Testis (tissue), 2 donors: ENCODE measurements at regions not wholly inside any gene's neighbourhood (a gene's known extent, or its start where the extent isn't known, plus 50 kb on each side); places are given as distances from the start of the nearest gene placed in this dataset.

Experiments used
- DNase-seq: peaks from one replicate; pipeline ENCODE4 v3.0.0-alpha.2; 2019
- H3K27ac ChIP-seq, 2 donors: fragments of 200-600 bp; sonication (generic); one replicate each; pipeline ENCODE4 v1.5.1; 2019
- H3K27me3 ChIP-seq: fragments of 200-600 bp; sonication (generic); one replicate; pipeline ENCODE4 v1.5.1; 2019
- H3K36me3 ChIP-seq: fragments of 200-600 bp; sonication (generic); one replicate; pipeline ENCODE4 v1.5.1; 2017; ENCODE audit warnings: low read depth; ENCODE audit errors: missing control alignments
- H3K4me1 ChIP-seq: fragments of 200-600 bp; sonication (generic); one replicate; pipeline ENCODE4 v1.5.1; 2019
- H3K4me3 ChIP-seq, 2 donors: fragments of 200-600 bp; sonication (generic); one replicate each; pipeline ENCODE4 v1.5.1; 2017 to 2019
- H3K9me3 ChIP-seq: fragments of 200-600 bp; sonication (generic); one replicate; pipeline ENCODE4 v1.5.1; 2017
- CTCF ChIP-seq, 3 experiments: fragments of 450-650 bp in 2 of 3; fragments of 200-600 bp in 1 of 3; sonication (generic) in 1 of 3; IDR thresholded peaks; one replicate each; pipeline ENCODE4 v1.5.1; 2016 to 2019; ENCODE audit warnings: antibody characterized with exemption in 3 of 3, mild to moderate bottlenecking in 2 of 3, moderate library complexity in 1 of 3
- POLR2A ChIP-seq: fragments of 450-650 bp; IDR thresholded peaks from one replicate; pipeline ENCODE4 v1.6.1; 2017; ENCODE audit warnings: antibody characterized with exemption, mild to moderate bottlenecking, moderate library complexity
- WGBS, 2 donors: methylation state at CpG; one replicate each; pipeline ENCODE4 v1.1.5; 2018; 5-methylcytosine and 5-hydroxymethylcytosine counted together
- intact Hi-C: fragments of 100-400 bp; cut with DNase I; formaldehyde crosslinking; loops from one replicate; pipeline ENCODE4 v1.15.1; 2023; ENCODE audit warnings: low total_unique reads

GRCh38 chr12:82047446-82047845, 288.3 kb upstream of the PPFIA2 start:
- 73 to 76% methylated on average over 2 of the region's 2 CpGs for WGBS, 2 donors
- no peaks in the 10 kb centered on the region for H3K27me3 ChIP-seq
- no peak overlapping the region for H3K4me3 ChIP-seq
- no peaks in the 10 kb centered on the region for H3K9me3 ChIP-seq
- intact Hi-C loops = no loop called here
- DNase-seq = no peak
- H3K27ac ChIP-seq = no peak overlapping the region
- no peaks in the 10 kb centered on the region for H3K4me1 ChIP-seq
- H3K36me3 ChIP-seq = no peaks in the 10 kb centered on the region
- TF ChIP-seq POLR2A (no peak), CTCF (IDR thresholded peaks at IDR 0.05) (no peak)

- Histone ChIP-seq H3K27ac (no peak overlapping the region), H3K4me3 (no peak overlapping the region), H3K9me3 (no peaks in the 10 kb centered on the region), H3K36me3 (no peaks in the 10 kb centered on the region), H3K4me1 (no peaks in the 10 kb centered on the region), H3K27me3 (no peaks in the 10 kb centered on the region)
- TF ChIP-seq POLR2A (no peak), CTCF (IDR thresholded peaks at IDR 0.05) (no peak)
- intact Hi-C loops = no loop called here
- WGBS, 2 donors = 63 to 73% methylated on average over 2 of the region's 2 CpGs
- no peak for DNase-seq
Observed at GRCh38 chr12:82040987-82041743, 282.0 kb upstream of the PPFIA2 start.

- Histone ChIP-seq H3K4me1 (no peaks in the 10 kb centered on the region), H3K27me3 (no peaks in the 10 kb centered on the region), H3K27ac (no peak overlapping the region), H3K9me3 (no peaks in the 10 kb centered on the region), H3K36me3 (no peaks in the 10 kb centered on the region), H3K4me3 (no peak overlapping the region)
- no peak for TF ChIP-seq POLR2A
- TF ChIP-seq CTCF (IDR thresholded peaks at IDR 0.05) = no peak
- intact Hi-C loops = no loop called here
- no peak for DNase-seq
Observed at GRCh38 chr12:82034769-82035168, 275.6 kb upstream of the PPFIA2 start.

GRCh38 chr12:82029936-82030335, 270.8 kb upstream of the PPFIA2 start:
- no peaks in the 10 kb centered on the region for H3K27me3 ChIP-seq
- no peaks in the 10 kb centered on the region for H3K36me3 ChIP-seq
- intact Hi-C loops = no loop called here
- TF ChIP-seq POLR2A = no peak
- no peak for TF ChIP-seq CTCF (IDR thresholded peaks at IDR 0.05)
- no peak overlapping the region for H3K4me3 ChIP-seq
- H3K9me3 ChIP-seq = no peaks in the 10 kb centered on the region
- 63 to 71% methylated on average over 1 of the region's 1 CpG for WGBS, 2 donors
- DNase-seq = no peak
- no peaks in the 10 kb centered on the region for H3K4me1 ChIP-seq
- no peak overlapping the region for H3K27ac ChIP-seq

GRCh38 chr12:82028772-82029171, 269.6 kb upstream of the PPFIA2 start:
- Histone ChIP-seq H3K27ac (no peak overlapping the region), H3K4me1 (no peaks in the 10 kb centered on the region), H3K36me3 (no peaks in the 10 kb centered on the region), H3K4me3 (no peak overlapping the region), H3K27me3 (no peaks in the 10 kb centered on the region), H3K9me3 (no peaks in the 10 kb centered on the region)
- DNase-seq = no peak
- 89 to 100% methylated on average over 1 of the region's 1 CpG for WGBS, 2 donors
- intact Hi-C loops = no loop called here
- TF ChIP-seq POLR2A = no peak
- no peak for TF ChIP-seq CTCF (IDR thresholded peaks at IDR 0.05)
